MM.1S (cell line): ENCODE measurements at regions not wholly inside any gene's neighbourhood (a gene's known extent, or its start where the extent isn't known, plus 50 kb on each side); places are given as distances from the start of the nearest gene placed in this dataset.

Experiments used
- EZH2 ChIP-seq: fragments of 300-600 bp; sonication (generic); optimal IDR thresholded peaks from 2 replicates; pipeline ENCODE3; 2017; ENCODE audit warnings: low read depth, mild to moderate bottlenecking, antibody characterized with exemption, low read length, mixed read lengths
- EZH2phosphoT487 ChIP-seq: fragments of 300-600 bp; sonication (generic); IDR thresholded peaks from 2 replicates; pipeline ENCODE4 v1.6.1; 2018; ENCODE audit warnings: antibody characterized with exemption, low read length
- TF ChIP-seq, protein P1 (sequence below): fragments of 300-600 bp; sonication (generic); IDR thresholded peaks from 2 replicates; pipeline ENCODE4 v1.5.1; 2016; ENCODE audit warnings: antibody characterized with exemption, low read length, mixed read lengths

DNA sequence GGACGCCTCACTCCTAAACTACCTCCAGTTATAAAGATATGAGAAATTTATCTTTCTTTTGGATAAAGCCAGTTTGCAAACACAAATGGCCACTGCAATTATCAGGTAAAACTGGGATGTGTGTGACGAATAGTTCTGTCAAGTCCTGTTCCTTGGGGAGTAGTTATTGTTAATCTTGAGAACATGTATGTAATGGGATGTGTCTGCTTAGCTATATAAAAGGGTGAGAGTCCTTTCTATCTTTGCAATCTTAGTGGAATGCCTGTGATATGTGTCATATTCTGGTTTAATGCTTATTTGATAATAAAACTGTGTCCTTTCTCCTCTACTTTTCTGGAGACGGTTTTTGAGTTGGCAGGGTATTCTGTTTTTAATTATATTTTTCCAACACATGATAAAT lies 56.1 kb upstream of the PKP2 start:
- TF ChIP-seq EZH2 (no peak), EZH2phosphoT487 (no peak)
- TF ChIP-seq, protein P1, sequence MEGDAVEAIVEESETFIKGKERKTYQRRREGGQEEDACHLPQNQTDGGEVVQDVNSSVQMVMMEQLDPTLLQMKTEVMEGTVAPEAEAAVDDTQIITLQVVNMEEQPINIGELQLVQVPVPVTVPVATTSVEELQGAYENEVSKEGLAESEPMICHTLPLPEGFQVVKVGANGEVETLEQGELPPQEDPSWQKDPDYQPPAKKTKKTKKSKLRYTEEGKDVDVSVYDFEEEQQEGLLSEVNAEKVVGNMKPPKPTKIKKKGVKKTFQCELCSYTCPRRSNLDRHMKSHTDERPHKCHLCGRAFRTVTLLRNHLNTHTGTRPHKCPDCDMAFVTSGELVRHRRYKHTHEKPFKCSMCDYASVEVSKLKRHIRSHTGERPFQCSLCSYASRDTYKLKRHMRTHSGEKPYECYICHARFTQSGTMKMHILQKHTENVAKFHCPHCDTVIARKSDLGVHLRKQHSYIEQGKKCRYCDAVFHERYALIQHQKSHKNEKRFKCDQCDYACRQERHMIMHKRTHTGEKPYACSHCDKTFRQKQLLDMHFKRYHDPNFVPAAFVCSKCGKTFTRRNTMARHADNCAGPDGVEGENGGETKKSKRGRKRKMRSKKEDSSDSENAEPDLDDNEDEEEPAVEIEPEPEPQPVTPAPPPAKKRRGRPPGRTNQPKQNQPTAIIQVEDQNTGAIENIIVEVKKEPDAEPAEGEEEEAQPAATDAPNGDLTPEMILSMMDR = no peak
